GM12873 (cell line): ENCODE measurements at regions not wholly inside any gene's neighbourhood (a gene's known extent, or its start where the extent isn't known, plus 50 kb on each side); places are given as distances from the start of the nearest gene placed in this dataset.

Source experiments
- TF ChIP-seq, protein P1 (sequence below): IDR thresholded peaks from 2 replicates; pipeline ENCODE4 v1.5.1; 2012; ENCODE audit warnings: low read depth, mild to moderate bottlenecking, moderate library complexity, low read length, control low read depth; ENCODE audit not compliant: insufficient read depth; ENCODE audit errors: missing control alignments

- TF ChIP-seq, protein P1, sequence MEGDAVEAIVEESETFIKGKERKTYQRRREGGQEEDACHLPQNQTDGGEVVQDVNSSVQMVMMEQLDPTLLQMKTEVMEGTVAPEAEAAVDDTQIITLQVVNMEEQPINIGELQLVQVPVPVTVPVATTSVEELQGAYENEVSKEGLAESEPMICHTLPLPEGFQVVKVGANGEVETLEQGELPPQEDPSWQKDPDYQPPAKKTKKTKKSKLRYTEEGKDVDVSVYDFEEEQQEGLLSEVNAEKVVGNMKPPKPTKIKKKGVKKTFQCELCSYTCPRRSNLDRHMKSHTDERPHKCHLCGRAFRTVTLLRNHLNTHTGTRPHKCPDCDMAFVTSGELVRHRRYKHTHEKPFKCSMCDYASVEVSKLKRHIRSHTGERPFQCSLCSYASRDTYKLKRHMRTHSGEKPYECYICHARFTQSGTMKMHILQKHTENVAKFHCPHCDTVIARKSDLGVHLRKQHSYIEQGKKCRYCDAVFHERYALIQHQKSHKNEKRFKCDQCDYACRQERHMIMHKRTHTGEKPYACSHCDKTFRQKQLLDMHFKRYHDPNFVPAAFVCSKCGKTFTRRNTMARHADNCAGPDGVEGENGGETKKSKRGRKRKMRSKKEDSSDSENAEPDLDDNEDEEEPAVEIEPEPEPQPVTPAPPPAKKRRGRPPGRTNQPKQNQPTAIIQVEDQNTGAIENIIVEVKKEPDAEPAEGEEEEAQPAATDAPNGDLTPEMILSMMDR = no peak
Observed at GRCh38 chr13:42383025-42383424, 111.1 kb downstream of the AKAP11 start.

- TF ChIP-seq, protein P1 = no peak
Observed at GRCh38 chr13:42384265-42384664, 112.3 kb downstream of the AKAP11 start.

GRCh38 chr13:42388326-42388725, 116.4 kb downstream of the AKAP11 start:
- TF ChIP-seq, protein P1 = no peak

DNA sequence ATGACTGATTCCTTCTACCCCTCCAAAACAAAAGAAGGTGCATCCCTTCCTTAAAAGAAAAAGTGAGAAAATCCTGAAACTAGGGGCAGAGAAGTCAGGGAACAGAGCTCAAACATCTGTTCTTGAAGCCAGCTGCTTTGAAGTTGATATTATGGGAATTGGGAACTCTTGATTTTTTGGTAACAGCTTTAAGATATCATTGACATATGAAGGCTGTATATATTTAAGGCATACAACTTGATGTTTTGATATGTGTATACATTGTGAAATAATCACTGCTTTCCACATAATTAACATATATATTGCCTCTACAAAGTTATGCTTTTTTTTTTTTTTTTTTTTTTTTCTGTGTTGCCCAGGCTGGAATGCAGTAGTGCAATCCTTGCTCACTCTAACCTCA, 117.1 kb downstream of the AKAP11 start:
- TF ChIP-seq, protein P1 = no peak

DNA sequence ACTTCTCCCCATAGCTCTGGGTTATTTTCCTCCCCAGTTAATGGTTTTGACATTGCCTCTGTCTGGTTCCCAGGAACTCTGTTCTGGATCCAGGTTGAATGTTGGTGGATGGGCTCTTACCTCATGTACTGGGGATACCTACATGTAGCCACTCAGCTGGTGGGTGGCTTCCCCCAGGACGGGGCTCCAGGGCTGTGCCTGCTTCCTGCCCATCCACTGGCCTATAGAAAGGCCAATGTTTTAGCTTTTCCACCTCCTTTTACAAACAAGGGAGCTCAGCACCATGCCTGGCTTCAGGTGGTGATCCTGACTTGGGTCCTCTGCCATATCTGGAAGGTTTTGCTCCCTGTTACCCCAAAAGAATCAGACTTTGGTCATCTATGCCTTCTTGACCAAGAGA, 120.2 kb downstream of the AKAP11 start:
- TF ChIP-seq, protein P1 = no peak

- TF ChIP-seq, protein P1 = no peak
Observed at GRCh38 chr13:42392716-42393572, 121.0 kb downstream of the AKAP11 start.

DNA sequence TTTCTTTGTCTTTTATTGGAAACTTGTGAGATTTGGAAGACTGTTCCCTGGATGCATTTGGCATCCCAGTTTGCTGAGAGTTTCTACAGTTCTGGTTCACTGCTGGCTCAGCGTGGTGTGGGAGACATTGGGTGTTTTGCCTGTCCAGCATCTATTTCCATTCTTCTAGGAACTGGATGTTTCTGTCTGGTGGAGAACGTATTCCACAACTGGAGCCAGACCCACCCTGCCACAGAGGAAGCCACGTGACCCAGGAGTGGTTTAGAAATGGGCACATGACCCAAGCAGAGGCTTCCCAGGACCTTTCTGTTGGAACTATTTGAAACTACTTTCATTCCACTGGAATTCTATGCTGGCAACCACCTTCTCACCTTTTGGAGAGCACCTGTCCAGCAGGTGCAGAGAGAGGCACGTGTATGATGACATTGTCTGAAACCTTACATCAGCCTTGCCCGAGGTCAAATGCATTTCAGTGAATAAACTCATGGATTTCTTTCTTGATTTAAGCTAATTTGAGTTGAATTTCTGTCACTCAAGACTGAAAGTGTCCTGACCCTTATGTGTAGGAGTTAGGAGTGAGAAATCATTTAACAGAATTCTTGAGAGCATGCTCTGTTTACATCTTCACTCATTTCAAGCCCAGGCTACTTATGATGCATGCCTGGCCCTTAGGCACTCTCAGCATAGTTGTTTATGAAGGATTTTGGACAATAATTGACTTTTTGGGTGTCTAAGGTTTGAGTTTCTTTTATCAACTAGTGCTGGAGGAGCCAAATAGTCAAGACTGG, 121.8 kb downstream of the AKAP11 start:
- TF ChIP-seq, protein P1 = no peak
